ENCODE measurements at regions not wholly inside any gene's neighbourhood (a gene's known extent, or its start where the extent isn't known, plus 50 kb on each side); places are given as distances from the start of the nearest gene placed in this dataset.
"Not testable (repeated sequence)": the region's sequence is repeated elsewhere in the genome, so short reads cannot be mapped to it uniquely, and the experiment has no call there.

GRCh38 chr1:144065299-144066060 lies 93.7 kb upstream of the FAM72C start:
- TF ChIP-seq, protein P1, sequence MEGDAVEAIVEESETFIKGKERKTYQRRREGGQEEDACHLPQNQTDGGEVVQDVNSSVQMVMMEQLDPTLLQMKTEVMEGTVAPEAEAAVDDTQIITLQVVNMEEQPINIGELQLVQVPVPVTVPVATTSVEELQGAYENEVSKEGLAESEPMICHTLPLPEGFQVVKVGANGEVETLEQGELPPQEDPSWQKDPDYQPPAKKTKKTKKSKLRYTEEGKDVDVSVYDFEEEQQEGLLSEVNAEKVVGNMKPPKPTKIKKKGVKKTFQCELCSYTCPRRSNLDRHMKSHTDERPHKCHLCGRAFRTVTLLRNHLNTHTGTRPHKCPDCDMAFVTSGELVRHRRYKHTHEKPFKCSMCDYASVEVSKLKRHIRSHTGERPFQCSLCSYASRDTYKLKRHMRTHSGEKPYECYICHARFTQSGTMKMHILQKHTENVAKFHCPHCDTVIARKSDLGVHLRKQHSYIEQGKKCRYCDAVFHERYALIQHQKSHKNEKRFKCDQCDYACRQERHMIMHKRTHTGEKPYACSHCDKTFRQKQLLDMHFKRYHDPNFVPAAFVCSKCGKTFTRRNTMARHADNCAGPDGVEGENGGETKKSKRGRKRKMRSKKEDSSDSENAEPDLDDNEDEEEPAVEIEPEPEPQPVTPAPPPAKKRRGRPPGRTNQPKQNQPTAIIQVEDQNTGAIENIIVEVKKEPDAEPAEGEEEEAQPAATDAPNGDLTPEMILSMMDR (IDR thresholded peaks at IDR 0.05), result not testable (repeated sequence)
- TF ChIP-seq POLR2A (IDR thresholded peaks at IDR 0.05), result not testable (repeated sequence)
